ENCODE measurements at regions not wholly inside any gene's neighbourhood (a gene's known extent, or its start where the extent isn't known, plus 50 kb on each side); places are given as distances from the start of the nearest gene placed in this dataset.
"Not testable (repeated sequence)": the region's sequence is repeated elsewhere in the genome, so short reads cannot be mapped to it uniquely, and the experiment has no call there.

- Histone ChIP-seq H3K4me3 (ENCODE audit: low read length) (no peak overlapping the region), H3K27me3 (ENCODE audit: control insufficient read depth, insufficient read depth) (no peaks in the 10 kb centered on the region), H3K4me1 (ENCODE audit: control insufficient read depth, insufficient read depth, low read length) (no peaks in the 10 kb centered on the region), H3K27ac (ENCODE audit: low read length) (no peak overlapping the region), H3K9me3 (ENCODE audit: control insufficient read depth, low read length) (no peaks in the 10 kb centered on the region)
- intact Hi-C loops (cut with DNase I): no loop called here
- DNase-seq: no peak
- ATAC-seq: no peak
- WGBS: 89% methylated on average over 4 of the region's 4 CpGs
These were observed 488.1 kb downstream of the XYLT1 start for GRCh38 chr16:16982614-16983013.

- Histone ChIP-seq H3K9me3 (ENCODE audit: control insufficient read depth, low read length) (no peaks in the 10 kb centered on the region), H3K27ac (ENCODE audit: low read length) (no peak overlapping the region), H3K4me3 (ENCODE audit: low read length) (no peak overlapping the region), H3K4me1 (ENCODE audit: control insufficient read depth, insufficient read depth, low read length) (no peaks in the 10 kb centered on the region), H3K27me3 (ENCODE audit: control insufficient read depth, insufficient read depth) (no peaks in the 10 kb centered on the region)
- intact Hi-C loops (cut with DNase I): no loop called here
- WGBS: 74% methylated on average over 7 of the region's 7 CpGs
- ATAC-seq (no peak), DNase-seq (no peak)
These were observed 487.2 kb downstream of the XYLT1 start for GRCh38 chr16:16983582-16983981.

- H3K27ac ChIP-seq (ENCODE audit: low read length); intact Hi-C loops (cut with DNase I); H3K4me3 ChIP-seq (ENCODE audit: low read length); H3K4me1 ChIP-seq (ENCODE audit: control insufficient read depth, insufficient read depth, low read length); DNase-seq; H3K27me3 ChIP-seq (ENCODE audit: control insufficient read depth, insufficient read depth); ATAC-seq; H3K9me3 ChIP-seq (ENCODE audit: control insufficient read depth, low read length): not testable (repeated sequence)
- 96% methylated on average over 21 of the region's 21 CpGs for WGBS
These were observed 486.7 kb downstream of the XYLT1 start for GRCh38 chr16:16984091-16984490.

GRCh38 chr16:16985707-16986106 is 485.1 kb downstream of the XYLT1 start:
- no peak for DNase-seq
- no peaks in the 10 kb centered on the region for H3K9me3 ChIP-seq (ENCODE audit: control insufficient read depth, low read length)
- no peak overlapping the region for H3K4me3 ChIP-seq (ENCODE audit: low read length)
- 81% methylated on average over 1 of the region's 1 CpG for WGBS
- intact Hi-C loops (cut with DNase I): no loop called here
- no peak overlapping the region for H3K27ac ChIP-seq (ENCODE audit: low read length)
- H3K4me1 ChIP-seq (ENCODE audit: control insufficient read depth, insufficient read depth, low read length): no peaks in the 10 kb centered on the region
- H3K27me3 ChIP-seq (ENCODE audit: control insufficient read depth, insufficient read depth): no peaks in the 10 kb centered on the region
- ATAC-seq: no peak

GRCh38 chr16:16988963-16989362 is 481.8 kb downstream of the XYLT1 start:
- ATAC-seq (no peak), DNase-seq (no peak)
- Histone ChIP-seq H3K4me3 (ENCODE audit: low read length) (no peak overlapping the region), H3K4me1 (ENCODE audit: control insufficient read depth, insufficient read depth, low read length) (no peaks in the 10 kb centered on the region), H3K27ac (ENCODE audit: low read length) (no peak overlapping the region), H3K27me3 (ENCODE audit: control insufficient read depth, insufficient read depth) (no peaks in the 10 kb centered on the region), H3K9me3 (ENCODE audit: control insufficient read depth, low read length) (no peaks in the 10 kb centered on the region)
- intact Hi-C loops (cut with DNase I): no loop called here
- 71% methylated on average over 3 of the region's 3 CpGs for WGBS

GRCh38 chr16:16989368-16989767 is 481.4 kb downstream of the XYLT1 start:
- no peak for ATAC-seq
- Histone ChIP-seq H3K4me3 (ENCODE audit: low read length) (no peak overlapping the region), H3K9me3 (ENCODE audit: control insufficient read depth, low read length) (no peaks in the 10 kb centered on the region), H3K27me3 (ENCODE audit: control insufficient read depth, insufficient read depth) (no peaks in the 10 kb centered on the region), H3K4me1 (ENCODE audit: control insufficient read depth, insufficient read depth, low read length) (no peaks in the 10 kb centered on the region), H3K27ac (ENCODE audit: low read length) (no peak overlapping the region)
- intact Hi-C loops (cut with DNase I): no loop called here
- 62% methylated on average over 4 of the region's 4 CpGs for WGBS
- no peak for DNase-seq

- no peak overlapping the region for H3K27ac ChIP-seq (ENCODE audit: low read length)
- H3K27me3 ChIP-seq (ENCODE audit: control insufficient read depth, insufficient read depth): peaks cover 2% of the 10 kb centered on the region
- no peaks in the 10 kb centered on the region for H3K9me3 ChIP-seq (ENCODE audit: control insufficient read depth, low read length)
- no peak for DNase-seq
- intact Hi-C loops (cut with DNase I): no loop called here
- 93% methylated on average over 4 of the region's 4 CpGs for WGBS
- no peak overlapping the region for H3K4me3 ChIP-seq (ENCODE audit: low read length)
- no peaks in the 10 kb centered on the region for H3K4me1 ChIP-seq (ENCODE audit: control insufficient read depth, insufficient read depth, low read length)
- no peak for ATAC-seq
These were observed 479.0 kb downstream of the XYLT1 start for GRCh38 chr16:16991711-16992110.

- 37% methylated on average over 13 of the region's 13 CpGs for WGBS
- intact Hi-C loops (cut with DNase I): no loop called here
- Histone ChIP-seq H3K9me3 (ENCODE audit: control insufficient read depth, low read length) (no peaks in the 10 kb centered on the region), H3K4me3 (ENCODE audit: low read length) (no peak overlapping the region), H3K27me3 (ENCODE audit: control insufficient read depth, insufficient read depth) (peaks cover 2% of the 10 kb centered on the region), H3K27ac (ENCODE audit: low read length) (no peak overlapping the region), H3K4me1 (ENCODE audit: control insufficient read depth, insufficient read depth, low read length) (no peaks in the 10 kb centered on the region)
- ATAC-seq (no peak), DNase-seq (no peak)
These were observed 477.6 kb downstream of the XYLT1 start for GRCh38 chr16:16992975-16993765.

GRCh38 chr16:16994831-16995230 is 475.9 kb downstream of the XYLT1 start:
- no peak overlapping the region for H3K27ac ChIP-seq (ENCODE audit: low read length)
- no peaks in the 10 kb centered on the region for H3K4me1 ChIP-seq (ENCODE audit: control insufficient read depth, insufficient read depth, low read length)
- peaks cover 2% of the 10 kb centered on the region for H3K27me3 ChIP-seq (ENCODE audit: control insufficient read depth, insufficient read depth)
- 77% methylated on average over 5 of the region's 5 CpGs for WGBS
- ATAC-seq (no peak), DNase-seq (no peak)
- no peaks in the 10 kb centered on the region for H3K9me3 ChIP-seq (ENCODE audit: control insufficient read depth, low read length)
- intact Hi-C loops (cut with DNase I): no loop called here
- H3K4me3 ChIP-seq (ENCODE audit: low read length): no peak overlapping the region

- intact Hi-C loops (cut with DNase I): no loop called here
- no peak overlapping the region for H3K27ac ChIP-seq (ENCODE audit: low read length)
- no peak for DNase-seq
- no peak for ATAC-seq
- no peak overlapping the region for H3K4me3 ChIP-seq (ENCODE audit: low read length)
- WGBS: 55% methylated on average over 3 of the region's 3 CpGs
- peaks cover 2% of the 10 kb centered on the region for H3K27me3 ChIP-seq (ENCODE audit: control insufficient read depth, insufficient read depth)
- H3K4me1 ChIP-seq (ENCODE audit: control insufficient read depth, insufficient read depth, low read length): no peaks in the 10 kb centered on the region
- no peaks in the 10 kb centered on the region for H3K9me3 ChIP-seq (ENCODE audit: control insufficient read depth, low read length)
These were observed 473.9 kb downstream of the XYLT1 start for GRCh38 chr16:16996827-16997226.

GRCh38 chr16:16997349-16997748 is 473.4 kb downstream of the XYLT1 start:
- peaks cover 2% of the 10 kb centered on the region for H3K27me3 ChIP-seq (ENCODE audit: control insufficient read depth, insufficient read depth)
- no peak overlapping the region for H3K4me3 ChIP-seq (ENCODE audit: low read length)
- no peaks in the 10 kb centered on the region for H3K4me1 ChIP-seq (ENCODE audit: control insufficient read depth, insufficient read depth, low read length)
- DNase-seq (no peak), ATAC-seq (no peak)
- no peaks in the 10 kb centered on the region for H3K9me3 ChIP-seq (ENCODE audit: control insufficient read depth, low read length)
- intact Hi-C loops (cut with DNase I): no loop called here
- 75% methylated on average over 6 of the region's 6 CpGs for WGBS
- no peak overlapping the region for H3K27ac ChIP-seq (ENCODE audit: low read length)

- Histone ChIP-seq H3K27ac (ENCODE audit: low read length) (no peak overlapping the region), H3K4me3 (ENCODE audit: low read length) (no peak overlapping the region), H3K27me3 (ENCODE audit: control insufficient read depth, insufficient read depth) (no peaks in the 10 kb centered on the region), H3K4me1 (ENCODE audit: control insufficient read depth, insufficient read depth, low read length) (no peaks in the 10 kb centered on the region), H3K9me3 (ENCODE audit: control insufficient read depth, low read length) (no peaks in the 10 kb centered on the region)
- ATAC-seq (no peak), DNase-seq (no peak)
- 86% methylated on average over 3 of the region's 3 CpGs for WGBS
- intact Hi-C loops (cut with DNase I): no loop called here
These were observed 469.3 kb downstream of the XYLT1 start for GRCh38 chr16:17001471-17001870.
